ENCODE measurements at regions not wholly inside any gene's neighbourhood (a gene's known extent, or its start where the extent isn't known, plus 50 kb on each side); places are given as distances from the start of the nearest gene placed in this dataset.

DNA sequence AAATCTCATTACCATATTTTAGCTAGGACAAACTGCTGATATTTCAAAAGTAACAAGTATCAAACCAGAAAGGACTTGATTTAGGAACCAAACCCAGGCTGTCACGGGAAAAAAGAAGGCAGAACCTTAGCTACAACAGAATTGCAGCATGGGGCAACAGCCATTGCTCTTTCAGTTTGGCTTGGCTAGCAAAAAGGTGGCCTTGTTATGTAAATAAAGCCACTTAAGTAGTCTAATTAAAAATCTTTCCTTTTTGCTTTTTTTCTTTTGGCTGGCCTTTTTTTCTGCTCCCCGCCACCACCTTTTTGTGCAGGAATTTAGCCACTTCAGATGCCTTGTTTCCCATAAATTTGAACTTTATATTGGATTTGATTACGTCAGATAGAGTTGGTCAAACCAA is 235.9 kb downstream of the CPXCR1 start:
- in situ Hi-C loops (cut with MboI; ENCODE audit: low sequenced_read_pairs) (no loop called here), dilution Hi-C loops (cut with HindIII; ENCODE audit: low sequenced_read_pairs, unreplicated experiment) (no loop called here), intact Hi-C loops (cut with micrococcal nuclease) (no loop called here)
- Histone ChIP-seq H4K8ac (ENCODE audit: low read depth in 2 of 2, low read length in 2 of 2) (no peak overlapping the region), H3K9me1 (ENCODE audit: insufficient read depth, low read length) (no peaks in the 10 kb centered on the region), H3K4me2 (ENCODE audit: low read depth, low read length) (no peak overlapping the region), H2BK15ac (ENCODE audit: low read depth, low read length) (no peak overlapping the region), H2BK20ac (ENCODE audit: low read depth, low read length) (no peak overlapping the region), H2BK120ac (ENCODE audit: low read depth, low read length) (no peak overlapping the region), H2BK5ac (ENCODE audit: low read depth, low read length, poor library complexity, severe bottlenecking) (no peak overlapping the region), H3K9me3 (ENCODE audit: control insufficient read depth, insufficient read depth, low read length) (no peaks in the 10 kb centered on the region), H3K23ac (ENCODE audit: low read depth, low read length) (no peak overlapping the region), H3K18ac (ENCODE audit: low read depth, low read length) (no peak overlapping the region), H2AK9ac (replicated peaks; ENCODE audit: low read depth, low read length, poor library complexity) (no peak overlapping the region), H2AFZ (replicated peaks; ENCODE audit: low read length, poor library complexity) (no peak overlapping the region), H3K4me3 (ENCODE audit: insufficient read depth, low read depth, low read length) (no peak overlapping the region), H3K27ac (ENCODE audit: insufficient read depth, low read length) (no peak overlapping the region), H3K27me3 (ENCODE audit: control insufficient read depth, insufficient read depth, low read length) (no peaks in the 10 kb centered on the region), H3K36me3 (ENCODE audit: control insufficient read depth, insufficient read depth, low read length) (no peaks in the 10 kb centered on the region), H3K4me1 (ENCODE audit: control insufficient read depth, insufficient read depth, low read length) (no peaks in the 10 kb centered on the region), H3K4ac (ENCODE audit: low read depth, low read length) (no peak overlapping the region), H3K14ac (replicated peaks; ENCODE audit: low read depth, low read length) (no peak overlapping the region), H3K56ac (ENCODE audit: extremely low read depth, insufficient read depth, low read length) (no peak overlapping the region), H3K9ac (ENCODE audit: low read depth, low read length) (no peak overlapping the region), H4K91ac (ENCODE audit: insufficient read depth, low read depth, low read length) (no peak overlapping the region), H4K5ac (ENCODE audit: low read depth, low read length) (no peak overlapping the region), H3K79me1 (ENCODE audit: low read depth in 1 of 2, low read length in 2 of 2) (no peaks in the 10 kb centered on the region), H2AK5ac (ENCODE audit: low read depth, low read length) (no peak overlapping the region), H4K20me1 (ENCODE audit: insufficient read depth, low read length) (no peaks in the 10 kb centered on the region)
- TF ChIP-seq RFX5 (IDR thresholded peaks at IDR 0.05; ENCODE audit: low read depth, low read length) (no peak), MAFK (IDR thresholded peaks at IDR 0.05; ENCODE audit: low read depth, low read length) (no peak)
- TF ChIP-seq, protein P1, sequence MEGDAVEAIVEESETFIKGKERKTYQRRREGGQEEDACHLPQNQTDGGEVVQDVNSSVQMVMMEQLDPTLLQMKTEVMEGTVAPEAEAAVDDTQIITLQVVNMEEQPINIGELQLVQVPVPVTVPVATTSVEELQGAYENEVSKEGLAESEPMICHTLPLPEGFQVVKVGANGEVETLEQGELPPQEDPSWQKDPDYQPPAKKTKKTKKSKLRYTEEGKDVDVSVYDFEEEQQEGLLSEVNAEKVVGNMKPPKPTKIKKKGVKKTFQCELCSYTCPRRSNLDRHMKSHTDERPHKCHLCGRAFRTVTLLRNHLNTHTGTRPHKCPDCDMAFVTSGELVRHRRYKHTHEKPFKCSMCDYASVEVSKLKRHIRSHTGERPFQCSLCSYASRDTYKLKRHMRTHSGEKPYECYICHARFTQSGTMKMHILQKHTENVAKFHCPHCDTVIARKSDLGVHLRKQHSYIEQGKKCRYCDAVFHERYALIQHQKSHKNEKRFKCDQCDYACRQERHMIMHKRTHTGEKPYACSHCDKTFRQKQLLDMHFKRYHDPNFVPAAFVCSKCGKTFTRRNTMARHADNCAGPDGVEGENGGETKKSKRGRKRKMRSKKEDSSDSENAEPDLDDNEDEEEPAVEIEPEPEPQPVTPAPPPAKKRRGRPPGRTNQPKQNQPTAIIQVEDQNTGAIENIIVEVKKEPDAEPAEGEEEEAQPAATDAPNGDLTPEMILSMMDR (conservative IDR thresholded peaks at IDR 0.05; ENCODE audit: low read depth, low read length), result no peak
- no TSS peak for BruUV-seq (replicated peaks)
- no CpG with 5 or more reads among the region's 3 CpGs for WGBS, 2 experiments (ENCODE audit: extremely low coverage in 2 of 2, insufficient read length in 1 of 2)
- ChIA-PET CTCF (no interaction called here), POLR2A (ENCODE audit: unreplicated experiment) (no interaction called here)
- ATAC-seq (ENCODE audit: low read depth) (no peak), DNase-seq (no peak)
